Bronchial epithelial cell (primary cell): ENCODE measurements at regions not wholly inside any gene's neighbourhood (a gene's known extent, or its start where the extent isn't known, plus 50 kb on each side); places are given as distances from the start of the nearest gene placed in this dataset.
A peak's percentile ranks its signal among the peaks of the same experiment; 100 is the strongest.
"Not testable (repeated sequence)": the region's sequence is repeated elsewhere in the genome, so short reads cannot be mapped to it uniquely, and the experiment has no call there.

Experiments
- DNase-seq: peaks from one replicate; pipeline ENCODE4 v3.0.0-alpha.2; 2010; ENCODE audit warnings: low read depth
- FAIRE-seq: peaks from 2 replicates; lab custom pipeline; 2011; peaks lifted over from hg19 to GRCh38; lab: Jason Lieb, UNC
- H3K27me3 ChIP-seq: 2 replicates; pipeline ENCODE4 v1.5.1; 2011; ENCODE audit warnings: low read length; ENCODE audit not compliant: control insufficient read depth, insufficient read depth
- H3K36me3 ChIP-seq: 2 replicates; pipeline ENCODE4 v1.5.1; 2011; ENCODE audit warnings: low read length; ENCODE audit not compliant: control insufficient read depth, insufficient read depth
- H3K4me3 ChIP-seq: 2 replicates; pipeline ENCODE4 v1.5.1; 2011; ENCODE audit warnings: mild to moderate bottlenecking, low read depth, low read length, control low read depth
- CTCF ChIP-seq: IDR thresholded peaks from 2 replicates; pipeline ENCODE4 v1.5.1; 2011; ENCODE audit warnings: mild to moderate bottlenecking, moderate library complexity, low read length, control low read depth, inconsistent platforms; ENCODE audit not compliant: insufficient read depth, severe bottlenecking

- TF ChIP-seq CTCF = no peak
- no peak overlapping the region for H3K4me3 ChIP-seq
- no peak for DNase-seq
- FAIRE-seq = no peak
- H3K27me3 ChIP-seq = no peaks in the 10 kb centered on the region
- H3K36me3 ChIP-seq = no peaks in the 10 kb centered on the region
These were observed 76.5 kb upstream of the DMRT1 start for GRCh38 chr9:764986-765385.

- peak; percentile 36 for FAIRE-seq
- not testable (repeated sequence) for DNase-seq, H3K4me3 ChIP-seq, H3K27me3 ChIP-seq, H3K36me3 ChIP-seq
These were observed 74.4 kb upstream of the DMRT1 start for GRCh38 chr9:767061-767561.

GRCh38 chr9:776086-776485, 65.4 kb upstream of the DMRT1 start:
- Histone ChIP-seq H3K36me3 (no peaks in the 10 kb centered on the region), H3K4me3 (no peak overlapping the region), H3K27me3 (no peaks in the 10 kb centered on the region)
- FAIRE-seq (no peak), DNase-seq (no peak)
- no peak for TF ChIP-seq CTCF

GRCh38 chr9:777978-778377, 63.5 kb upstream of the DMRT1 start:
- Histone ChIP-seq H3K27me3 (no peaks in the 10 kb centered on the region), H3K36me3 (no peaks in the 10 kb centered on the region), H3K4me3 (no peak overlapping the region)
- FAIRE-seq (no peak), DNase-seq (no peak)
- TF ChIP-seq CTCF = no peak

GRCh38 chr9:784202-784601, 57.3 kb upstream of the DMRT1 start:
- DNase-seq (peak; percentile 50), FAIRE-seq (no peak)
- no peak for TF ChIP-seq CTCF
- H3K27me3 ChIP-seq = no peaks in the 10 kb centered on the region
- no peak overlapping the region for H3K4me3 ChIP-seq
- H3K36me3 ChIP-seq = no peaks in the 10 kb centered on the region

- Histone ChIP-seq H3K4me3 (no peak overlapping the region), H3K27me3 (no peaks in the 10 kb centered on the region), H3K36me3 (no peaks in the 10 kb centered on the region)
- DNase-seq (no peak), FAIRE-seq (no peak)
- no peak for TF ChIP-seq CTCF
These were observed 56.6 kb upstream of the DMRT1 start for GRCh38 chr9:784916-785315.
